Vagina (tissue), 2 donors: ENCODE measurements at regions not wholly inside any gene's neighbourhood (a gene's known extent, or its start where the extent isn't known, plus 50 kb on each side); places are given as distances from the start of the nearest gene placed in this dataset.

Experiments used
- POLR2A ChIP-seq, 2 donors: fragments of 450-650 bp; IDR thresholded peaks; one replicate each; pipeline ENCODE4 v1.6.1; 2017; ENCODE audit warnings: antibody characterized with exemption in 2 of 2, mild to moderate bottlenecking in 2 of 2, moderate library complexity in 2 of 2
- TF ChIP-seq, protein P1 (sequence below), 3 experiments: fragments of 450-650 bp in 2 of 3; fragments of 200-600 bp in 1 of 3; sonication (generic) in 1 of 3; IDR thresholded peaks; one replicate each; pipeline ENCODE4 v1.5.1; 2017 to 2019; ENCODE audit warnings: antibody characterized with exemption in 3 of 3, mild to moderate bottlenecking in 2 of 3, moderate library complexity in 2 of 3

DNA sequence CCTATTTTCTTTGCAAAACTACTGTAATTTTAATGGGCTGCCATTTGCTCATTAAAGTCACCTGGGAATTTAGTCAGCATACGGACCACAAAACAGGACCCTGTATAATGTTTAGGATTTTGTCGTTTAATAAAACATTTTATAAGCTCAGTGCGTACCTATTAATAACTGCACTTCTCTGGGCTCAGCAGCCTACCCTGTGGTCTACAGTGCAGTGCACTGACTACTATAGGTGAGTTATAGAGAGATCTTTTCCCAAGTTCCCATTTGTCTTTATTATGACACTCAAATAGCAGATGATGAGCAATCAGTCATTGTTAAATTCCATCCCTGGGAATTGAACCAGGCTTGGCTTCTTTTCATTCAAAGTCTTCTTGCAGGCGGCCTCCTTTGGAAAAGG, 433.4 kb upstream of the NFE2L3 start:
- TF ChIP-seq, protein P1, sequence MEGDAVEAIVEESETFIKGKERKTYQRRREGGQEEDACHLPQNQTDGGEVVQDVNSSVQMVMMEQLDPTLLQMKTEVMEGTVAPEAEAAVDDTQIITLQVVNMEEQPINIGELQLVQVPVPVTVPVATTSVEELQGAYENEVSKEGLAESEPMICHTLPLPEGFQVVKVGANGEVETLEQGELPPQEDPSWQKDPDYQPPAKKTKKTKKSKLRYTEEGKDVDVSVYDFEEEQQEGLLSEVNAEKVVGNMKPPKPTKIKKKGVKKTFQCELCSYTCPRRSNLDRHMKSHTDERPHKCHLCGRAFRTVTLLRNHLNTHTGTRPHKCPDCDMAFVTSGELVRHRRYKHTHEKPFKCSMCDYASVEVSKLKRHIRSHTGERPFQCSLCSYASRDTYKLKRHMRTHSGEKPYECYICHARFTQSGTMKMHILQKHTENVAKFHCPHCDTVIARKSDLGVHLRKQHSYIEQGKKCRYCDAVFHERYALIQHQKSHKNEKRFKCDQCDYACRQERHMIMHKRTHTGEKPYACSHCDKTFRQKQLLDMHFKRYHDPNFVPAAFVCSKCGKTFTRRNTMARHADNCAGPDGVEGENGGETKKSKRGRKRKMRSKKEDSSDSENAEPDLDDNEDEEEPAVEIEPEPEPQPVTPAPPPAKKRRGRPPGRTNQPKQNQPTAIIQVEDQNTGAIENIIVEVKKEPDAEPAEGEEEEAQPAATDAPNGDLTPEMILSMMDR (IDR thresholded peaks at IDR 0.05) = no peak
- no peak for TF ChIP-seq POLR2A (IDR thresholded peaks at IDR 0.05)
